Keratinocyte (primary cell): ENCODE measurements at regions not wholly inside any gene's neighbourhood (a gene's known extent, or its start where the extent isn't known, plus 50 kb on each side); places are given as distances from the start of the nearest gene placed in this dataset.

Source experiments
- DNase-seq: peaks from one replicate; pipeline ENCODE4 v3.0.0-alpha.2; 2011; ENCODE audit warnings: low read depth, missing footprints, low spot score
- FAIRE-seq: peaks from 2 replicates; lab custom pipeline; 2011; peaks lifted over from hg19 to GRCh38; lab: Jason Lieb, UNC
- H2AFZ ChIP-seq: 2 replicates; pipeline ENCODE4 v1.6.0; 2012; ENCODE audit warnings: low read length, control low read depth, inconsistent platforms; ENCODE audit not compliant: control insufficient read depth
- H3K27ac ChIP-seq: 2 replicates; pipeline ENCODE4 v1.5.1; 2011; ENCODE audit warnings: low read length; ENCODE audit not compliant: control insufficient read depth, insufficient read depth
- H3K27me3 ChIP-seq: 3 replicates; pipeline ENCODE4 v1.6.0; 2011; ENCODE audit warnings: low read length; ENCODE audit not compliant: control insufficient read depth, insufficient read depth; ENCODE audit errors: extremely low read depth
- H3K36me3 ChIP-seq, 2 experiments: 2 replicates in 1 of 2; 3 replicates in 1 of 2; pipeline ENCODE4 v1.5.1; 2011; ENCODE audit warnings: low read length in 2 of 2, mild to moderate bottlenecking in 1 of 2; ENCODE audit not compliant: control insufficient read depth in 2 of 2, insufficient read depth in 2 of 2; ENCODE audit errors: extremely low read depth in 1 of 2
- H3K4me1 ChIP-seq: 3 replicates; pipeline ENCODE4 v1.5.1; 2011; ENCODE audit warnings: low read length; ENCODE audit not compliant: control insufficient read depth, insufficient read depth; ENCODE audit errors: extremely low read depth
- H3K4me2 ChIP-seq: 3 replicates; pipeline ENCODE4 v1.6.0; 2011; ENCODE audit warnings: low read depth, low read length; ENCODE audit not compliant: control insufficient read depth, insufficient read depth; ENCODE audit errors: extremely low read depth
- H3K4me3 ChIP-seq, 3 experiments: fragments of 200-600 bp in 1 of 3; sonication (generic) in 1 of 3; 2 replicates in 2 of 3; 3 replicates in 1 of 3; pipeline ENCODE4 v1.5.1; 2011 to 2016; ENCODE audit warnings: low read length in 3 of 3, mild to moderate bottlenecking in 3 of 3, control low read depth in 2 of 3, inconsistent platforms in 1 of 3, low read depth in 1 of 3, mixed read lengths in 1 of 3, mixed run types in 1 of 3, moderate library complexity in 1 of 3; ENCODE audit not compliant: control insufficient read depth in 2 of 3, insufficient read depth in 2 of 3; ENCODE audit errors: extremely low read depth in 1 of 3
- H3K79me2 ChIP-seq: 2 replicates; pipeline ENCODE4 v1.6.0; 2012; ENCODE audit warnings: low read length; ENCODE audit not compliant: control insufficient read depth, insufficient read depth
- H3K9ac ChIP-seq: 3 replicates; pipeline ENCODE4 v1.6.0; 2011; ENCODE audit warnings: low read length; ENCODE audit not compliant: control insufficient read depth, insufficient read depth; ENCODE audit errors: extremely low read depth
- H3K9me1 ChIP-seq: 3 replicates; pipeline ENCODE4 v1.6.0; 2011; ENCODE audit warnings: low read length; ENCODE audit not compliant: control insufficient read depth, insufficient read depth; ENCODE audit errors: extremely low read depth
- H3K9me3 ChIP-seq: 2 replicates; pipeline ENCODE4 v1.5.1; 2012; ENCODE audit warnings: low read depth, low read length; ENCODE audit not compliant: control insufficient read depth
- H4K20me1 ChIP-seq: 3 replicates; pipeline ENCODE4 v1.6.0; 2011; ENCODE audit warnings: low read length; ENCODE audit not compliant: control insufficient read depth, insufficient read depth; ENCODE audit errors: extremely low read depth
- CTCF ChIP-seq, 3 experiments: IDR thresholded peaks in 1 of 3; conservative IDR thresholded peaks in 1 of 3; optimal IDR thresholded peaks in 1 of 3; 2 replicates in 2 of 3; 3 replicates in 1 of 3; pipeline versions ENCODE3 to v1.5.1; 2011; ENCODE audit warnings: low read length in 3 of 3, mild to moderate bottlenecking in 3 of 3, moderate library complexity in 2 of 3, control low read depth in 1 of 3, inconsistent platforms in 1 of 3; ENCODE audit not compliant: insufficient read depth in 2 of 3; ENCODE audit errors: extremely low read depth in 1 of 3
- EZH2 ChIP-seq: IDR thresholded peaks from one replicate; pipeline ENCODE4 v1.6.1; 2012; ENCODE audit warnings: inconsistent platforms, mild to moderate bottlenecking, low read length, moderate library complexity
- dilution Hi-C: fragments of 300-500 bp; cut with MboI; formaldehyde crosslinking; loops from one replicate; pipeline ENCODE4 v1.7.0; 2020; ENCODE audit warnings: low sequenced_read_pairs; ENCODE audit not compliant: extremely low pct_ligation_motif_present

- Histone ChIP-seq H3K4me1 (no peaks in the 10 kb centered on the region), H3K27ac (no peak overlapping the region), H3K27me3 (no peaks in the 10 kb centered on the region), H3K9me1 (no peaks in the 10 kb centered on the region), H3K9me3 (no peaks in the 10 kb centered on the region), H3K36me3 (no peaks in the 10 kb centered on the region), H3K79me2 (no peaks in the 10 kb centered on the region), H3K4me2 (no peak overlapping the region), H4K20me1 (no peaks in the 10 kb centered on the region), H2AFZ (no peak overlapping the region), H3K4me3 (no peak overlapping the region), H3K9ac (no peak overlapping the region)
- FAIRE-seq = no peak
- dilution Hi-C loops = no loop called here
- no peak for DNase-seq
- TF ChIP-seq CTCF (optimal IDR thresholded peaks at IDR 0.05 in 1 of 3, IDR thresholded peaks at IDR 0.05 in 1 of 3, conservative IDR thresholded peaks at IDR 0.05 in 1 of 3; ENCODE audit: extremely low read depth in 1 of 3, insufficient read depth in 2 of 3, low read length in 3 of 3) = no peak
- TF ChIP-seq EZH2 = no peak
Observed at GRCh38 chr3:99332276-99332675, 306.1 kb upstream of the COL8A1 start.

GRCh38 chr3:99330924-99331532 is 307.4 kb upstream of the COL8A1 start:
- Histone ChIP-seq H3K4me1 (no peaks in the 10 kb centered on the region), H4K20me1 (no peaks in the 10 kb centered on the region), H3K27ac (no peak overlapping the region), H3K9me1 (no peaks in the 10 kb centered on the region), H2AFZ (no peak overlapping the region), H3K27me3 (no peaks in the 10 kb centered on the region), H3K9ac (no peak overlapping the region), H3K4me2 (no peak overlapping the region), H3K9me3 (no peaks in the 10 kb centered on the region), H3K79me2 (no peaks in the 10 kb centered on the region), H3K36me3 (no peaks in the 10 kb centered on the region), H3K4me3 (no peak overlapping the region)
- FAIRE-seq = no peak
- no peak for DNase-seq
- TF ChIP-seq CTCF (optimal IDR thresholded peaks at IDR 0.05 in 1 of 3, IDR thresholded peaks at IDR 0.05 in 1 of 3, conservative IDR thresholded peaks at IDR 0.05 in 1 of 3; ENCODE audit: extremely low read depth in 1 of 3, insufficient read depth in 2 of 3, low read length in 3 of 3) (no peak), EZH2 (no peak)
- dilution Hi-C loops = no loop called here
